ENCODE measurements at regions not wholly inside any gene's neighbourhood (a gene's known extent, or its start where the extent isn't known, plus 50 kb on each side); places are given as distances from the start of the nearest gene placed in this dataset.

DNA sequence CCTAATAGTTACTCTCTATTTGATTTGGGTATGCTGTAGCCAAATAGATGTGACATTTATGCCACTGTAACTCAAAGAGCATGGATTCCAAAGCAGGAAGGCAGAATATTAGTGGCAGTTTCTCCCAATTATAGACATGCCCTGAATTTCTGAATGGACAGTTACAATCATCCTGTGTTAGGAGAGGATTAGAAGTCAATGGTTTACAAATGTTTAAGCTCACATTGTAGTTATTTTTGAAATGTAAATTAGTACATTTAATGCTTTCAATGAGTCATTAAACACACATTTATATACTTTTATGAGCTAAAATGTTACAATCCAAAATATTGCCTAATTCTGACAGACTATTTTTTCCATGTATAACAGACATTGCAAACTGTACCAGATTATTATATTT, 62.3 kb upstream of the CDH18 start:
- TF ChIP-seq, protein P1, sequence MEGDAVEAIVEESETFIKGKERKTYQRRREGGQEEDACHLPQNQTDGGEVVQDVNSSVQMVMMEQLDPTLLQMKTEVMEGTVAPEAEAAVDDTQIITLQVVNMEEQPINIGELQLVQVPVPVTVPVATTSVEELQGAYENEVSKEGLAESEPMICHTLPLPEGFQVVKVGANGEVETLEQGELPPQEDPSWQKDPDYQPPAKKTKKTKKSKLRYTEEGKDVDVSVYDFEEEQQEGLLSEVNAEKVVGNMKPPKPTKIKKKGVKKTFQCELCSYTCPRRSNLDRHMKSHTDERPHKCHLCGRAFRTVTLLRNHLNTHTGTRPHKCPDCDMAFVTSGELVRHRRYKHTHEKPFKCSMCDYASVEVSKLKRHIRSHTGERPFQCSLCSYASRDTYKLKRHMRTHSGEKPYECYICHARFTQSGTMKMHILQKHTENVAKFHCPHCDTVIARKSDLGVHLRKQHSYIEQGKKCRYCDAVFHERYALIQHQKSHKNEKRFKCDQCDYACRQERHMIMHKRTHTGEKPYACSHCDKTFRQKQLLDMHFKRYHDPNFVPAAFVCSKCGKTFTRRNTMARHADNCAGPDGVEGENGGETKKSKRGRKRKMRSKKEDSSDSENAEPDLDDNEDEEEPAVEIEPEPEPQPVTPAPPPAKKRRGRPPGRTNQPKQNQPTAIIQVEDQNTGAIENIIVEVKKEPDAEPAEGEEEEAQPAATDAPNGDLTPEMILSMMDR (IDR thresholded peaks at IDR 0.05; ENCODE audit: insufficient read depth, low read depth, low read length) = no peak
- TF ChIP-seq EZH2 (IDR thresholded peaks at IDR 0.05; ENCODE audit: insufficient read depth, low read length) = no peak
